ENCODE measurements at regions not wholly inside any gene's neighbourhood (a gene's known extent, or its start where the extent isn't known, plus 50 kb on each side); places are given as distances from the start of the nearest gene placed in this dataset.
"Not testable (repeated sequence)": the region's sequence is repeated elsewhere in the genome, so short reads cannot be mapped to it uniquely, and the experiment has no call there.

DNA sequence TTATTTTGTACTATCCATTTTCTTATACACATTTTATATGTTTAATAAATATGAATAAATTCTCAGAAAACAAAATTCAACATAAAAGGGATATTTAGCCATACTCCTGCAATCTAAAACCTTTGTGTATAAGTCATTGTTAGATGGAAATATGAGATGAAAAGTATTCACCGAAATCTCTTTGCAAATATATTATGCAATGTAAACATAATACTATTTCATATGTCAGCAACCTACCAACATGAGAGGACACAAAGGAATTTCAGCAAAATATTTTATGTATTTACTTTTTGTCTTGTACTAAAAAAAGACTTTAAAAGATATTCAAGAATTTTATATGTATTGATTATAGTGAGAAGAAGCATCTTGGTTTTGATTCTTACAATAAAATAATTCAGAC is 1623.4 kb downstream of the EFNA5 start:
- Histone ChIP-seq H3K27ac (ENCODE audit: low read length) (no peak overlapping the region), H3K27me3 (ENCODE audit: control insufficient read depth in 1 of 2, insufficient read depth in 2 of 2, low read length in 2 of 2) (no peaks in the 10 kb centered on the region), H3K9ac (ENCODE audit: low read length in 2 of 2) (no peak overlapping the region), H3K4me3 (ENCODE audit: low read length in 2 of 2) (no peak overlapping the region), H3K4me1 (ENCODE audit: control insufficient read depth, insufficient read depth, low read length) (no peaks in the 10 kb centered on the region), H3K9me3 (ENCODE audit: control insufficient read depth in 2 of 2, low read length in 2 of 2) (no peaks in the 10 kb centered on the region), H3K36me3 (ENCODE audit: control insufficient read depth in 2 of 2, insufficient read depth in 2 of 2, low read length in 2 of 2) (no peaks in the 10 kb centered on the region)

DNA sequence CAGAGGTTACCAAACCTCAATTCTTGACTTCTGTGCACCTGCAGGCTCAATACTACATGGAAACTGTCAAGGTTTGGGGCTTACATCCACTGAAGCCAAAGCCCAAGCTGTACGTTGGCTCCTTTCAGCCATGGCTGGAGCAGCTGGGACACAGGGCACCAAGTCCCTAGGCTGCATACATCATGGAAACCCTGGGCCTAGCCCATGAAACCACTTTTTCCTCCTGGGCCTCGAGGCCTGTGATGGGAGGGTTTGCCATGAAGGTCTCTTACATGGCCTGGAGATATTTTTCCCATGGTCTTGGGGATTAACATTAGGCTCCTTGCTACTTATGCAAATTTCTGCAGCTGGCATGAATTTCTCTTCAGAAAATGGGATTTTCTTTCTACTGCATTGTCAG is 1638.7 kb downstream of the EFNA5 start:
- H3K4me3 ChIP-seq (ENCODE audit: low read length in 2 of 2); H3K27ac ChIP-seq (ENCODE audit: low read length); H3K4me1 ChIP-seq (ENCODE audit: control insufficient read depth, insufficient read depth, low read length); H3K9ac ChIP-seq (ENCODE audit: low read length in 2 of 2); H3K27me3 ChIP-seq (ENCODE audit: control insufficient read depth in 1 of 2, insufficient read depth in 2 of 2, low read length in 2 of 2); H3K36me3 ChIP-seq (ENCODE audit: control insufficient read depth in 2 of 2, insufficient read depth in 2 of 2, low read length in 2 of 2); H3K9me3 ChIP-seq (ENCODE audit: control insufficient read depth in 2 of 2, low read length in 2 of 2): not testable (repeated sequence)

DNA sequence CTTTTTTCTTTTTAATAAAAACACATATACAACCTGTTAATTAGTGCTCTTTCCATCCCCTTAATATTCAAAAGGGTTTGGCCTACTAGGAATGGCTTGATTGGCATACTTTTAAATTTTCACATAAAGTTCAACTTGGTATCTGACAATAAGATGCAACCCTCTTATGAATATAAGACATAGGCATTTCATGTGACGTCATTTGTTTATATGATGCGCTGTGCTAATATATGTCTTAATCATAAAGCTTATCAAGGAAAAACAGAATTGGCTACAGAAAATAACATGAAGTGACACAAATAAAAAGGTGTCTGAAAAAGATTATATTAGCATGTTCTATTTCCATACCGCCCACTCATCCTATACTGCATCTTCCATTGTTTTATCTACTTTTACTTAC is 1642.4 kb downstream of the EFNA5 start:
- no peak overlapping the region for H3K9ac ChIP-seq (ENCODE audit: low read length in 2 of 2)
- no peaks in the 10 kb centered on the region for H3K27me3 ChIP-seq (ENCODE audit: control insufficient read depth in 1 of 2, insufficient read depth in 2 of 2, low read length in 2 of 2)
- H3K4me1 ChIP-seq (ENCODE audit: control insufficient read depth, insufficient read depth, low read length), result no peaks in the 10 kb centered on the region
- H3K9me3 ChIP-seq (ENCODE audit: control insufficient read depth in 2 of 2, low read length in 2 of 2), result no peaks in the 10 kb centered on the region
- H3K36me3 ChIP-seq (ENCODE audit: control insufficient read depth in 2 of 2, insufficient read depth in 2 of 2, low read length in 2 of 2), result no peaks in the 10 kb centered on the region
- no peak overlapping the region for H3K27ac ChIP-seq (ENCODE audit: low read length)
- H3K4me3 ChIP-seq (ENCODE audit: low read length in 2 of 2), result no peak overlapping the region

DNA sequence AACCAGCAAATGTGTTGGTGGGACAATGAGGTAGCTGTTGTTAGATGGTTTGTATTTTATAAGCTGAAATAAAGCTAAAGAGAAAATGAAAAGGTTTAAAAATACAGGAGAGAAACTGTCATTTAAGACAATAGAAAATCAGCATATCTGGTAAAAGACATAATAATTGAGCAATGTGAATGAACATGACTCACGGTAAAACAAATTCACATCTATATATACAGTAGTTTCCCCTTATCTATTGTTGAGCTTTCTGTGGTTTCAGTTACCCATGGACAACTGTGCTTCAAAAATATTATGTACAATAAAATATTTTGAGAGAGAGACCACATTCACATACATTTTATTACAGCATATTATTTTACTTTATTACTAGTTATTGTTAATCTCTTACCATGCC is 1649.8 kb downstream of the EFNA5 start:
- Histone ChIP-seq H3K4me1 (ENCODE audit: control insufficient read depth, insufficient read depth, low read length) (no peaks in the 10 kb centered on the region), H3K27me3 (ENCODE audit: control insufficient read depth in 1 of 2, insufficient read depth in 2 of 2, low read length in 2 of 2) (no peaks in the 10 kb centered on the region), H3K27ac (ENCODE audit: low read length) (no peak overlapping the region), H3K4me3 (ENCODE audit: low read length in 2 of 2) (no peak overlapping the region), H3K9me3 (ENCODE audit: control insufficient read depth in 2 of 2, low read length in 2 of 2) (no peaks in the 10 kb centered on the region), H3K9ac (ENCODE audit: low read length in 2 of 2) (no peak overlapping the region), H3K36me3 (ENCODE audit: control insufficient read depth in 2 of 2, insufficient read depth in 2 of 2, low read length in 2 of 2) (no peaks in the 10 kb centered on the region)

DNA sequence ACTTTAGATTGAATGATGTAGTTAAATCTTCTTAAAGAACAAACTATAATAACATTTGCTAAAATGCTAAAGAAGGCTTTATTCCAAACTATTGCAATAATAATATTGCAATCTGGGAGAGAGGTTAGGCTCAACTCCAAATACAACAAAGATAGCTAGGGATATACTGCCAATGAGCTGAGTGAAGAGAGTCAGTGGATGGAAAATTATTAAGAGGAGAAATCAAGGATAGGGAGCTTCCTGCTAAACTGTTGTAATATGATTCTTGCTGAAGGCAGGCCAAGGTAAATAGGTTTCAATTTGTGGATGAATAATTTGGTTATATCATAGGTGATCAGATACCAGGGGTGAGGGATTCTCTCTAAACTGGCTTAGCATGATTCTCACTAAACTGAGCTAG is 1651.5 kb downstream of the EFNA5 start:
- H3K9me3 ChIP-seq (ENCODE audit: control insufficient read depth in 2 of 2, low read length in 2 of 2), result no peaks in the 10 kb centered on the region
- H3K4me1 ChIP-seq (ENCODE audit: control insufficient read depth, insufficient read depth, low read length), result no peaks in the 10 kb centered on the region
- H3K27ac ChIP-seq (ENCODE audit: low read length), result no peak overlapping the region
- no peaks in the 10 kb centered on the region for H3K36me3 ChIP-seq (ENCODE audit: control insufficient read depth in 2 of 2, insufficient read depth in 2 of 2, low read length in 2 of 2)
- no peaks in the 10 kb centered on the region for H3K27me3 ChIP-seq (ENCODE audit: control insufficient read depth in 1 of 2, insufficient read depth in 2 of 2, low read length in 2 of 2)
- no peak overlapping the region for H3K9ac ChIP-seq (ENCODE audit: low read length in 2 of 2)
- H3K4me3 ChIP-seq (ENCODE audit: low read length in 2 of 2), result no peak overlapping the region

DNA sequence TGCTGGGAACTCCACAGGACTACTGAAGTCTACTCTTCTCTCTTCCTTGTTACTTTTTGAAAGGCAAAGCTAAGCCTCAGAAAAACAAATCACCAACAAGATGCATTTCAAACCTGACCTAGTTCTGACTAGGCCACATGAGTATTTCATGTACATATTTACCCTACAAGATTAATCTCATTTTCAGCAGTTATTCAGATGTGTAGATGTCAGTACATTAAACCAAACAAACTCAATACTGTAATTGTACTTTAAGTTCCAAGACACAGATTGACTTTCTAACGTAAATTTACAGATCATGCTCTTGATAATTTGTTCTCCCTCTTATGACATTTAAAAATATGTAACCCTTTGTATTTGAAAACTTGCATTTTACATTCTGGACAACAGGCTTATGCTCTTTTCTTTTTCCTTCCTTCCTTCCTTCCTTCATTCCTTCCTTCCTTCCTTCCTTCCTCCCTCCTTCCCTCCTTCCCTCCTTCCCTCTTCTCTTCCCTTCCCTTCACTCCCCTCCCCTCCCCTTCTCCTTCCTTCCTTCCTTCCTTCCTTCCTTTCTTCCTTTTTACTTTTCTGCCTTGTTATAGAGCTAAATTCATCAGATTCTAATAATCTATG is 1653.4 kb downstream of the EFNA5 start:
- Histone ChIP-seq H3K9ac (ENCODE audit: low read length in 2 of 2) (no peak overlapping the region), H3K4me1 (ENCODE audit: control insufficient read depth, insufficient read depth, low read length) (no peaks in the 10 kb centered on the region), H3K4me3 (ENCODE audit: low read length in 2 of 2) (no peak overlapping the region), H3K36me3 (ENCODE audit: control insufficient read depth in 2 of 2, insufficient read depth in 2 of 2, low read length in 2 of 2) (no peaks in the 10 kb centered on the region), H3K27ac (ENCODE audit: low read length) (no peak overlapping the region), H3K27me3 (ENCODE audit: control insufficient read depth in 1 of 2, insufficient read depth in 2 of 2, low read length in 2 of 2) (no peaks in the 10 kb centered on the region), H3K9me3 (ENCODE audit: control insufficient read depth in 2 of 2, low read length in 2 of 2) (no peaks in the 10 kb centered on the region)

DNA sequence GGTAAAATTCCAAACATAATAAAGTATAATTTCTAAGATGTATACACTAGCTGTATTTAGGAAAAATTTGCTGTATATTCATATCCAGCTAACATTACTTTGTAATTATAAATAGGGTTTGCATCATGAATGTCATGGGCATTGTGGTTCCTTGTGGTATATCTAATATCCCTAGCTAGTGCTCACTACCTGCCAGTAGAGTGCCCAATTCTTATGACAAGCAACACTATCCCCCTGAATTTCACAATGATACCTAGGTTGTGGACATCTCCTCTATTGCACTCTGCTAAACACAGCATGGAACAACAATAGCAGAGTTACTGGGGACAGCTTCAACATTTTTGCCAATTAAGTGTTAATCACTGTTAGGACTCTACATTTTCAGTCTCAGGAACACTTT is 1656.5 kb downstream of the EFNA5 start:
- Histone ChIP-seq H3K9me3 (ENCODE audit: control insufficient read depth in 2 of 2, low read length in 2 of 2) (no peaks in the 10 kb centered on the region), H3K36me3 (ENCODE audit: control insufficient read depth in 2 of 2, insufficient read depth in 2 of 2, low read length in 2 of 2) (no peaks in the 10 kb centered on the region), H3K4me3 (ENCODE audit: low read length in 2 of 2) (no peak overlapping the region), H3K4me1 (ENCODE audit: control insufficient read depth, insufficient read depth, low read length) (no peaks in the 10 kb centered on the region), H3K27me3 (ENCODE audit: control insufficient read depth in 1 of 2, insufficient read depth in 2 of 2, low read length in 2 of 2) (no peaks in the 10 kb centered on the region), H3K9ac (ENCODE audit: low read length in 2 of 2) (no peak overlapping the region), H3K27ac (ENCODE audit: low read length) (no peak overlapping the region)

DNA sequence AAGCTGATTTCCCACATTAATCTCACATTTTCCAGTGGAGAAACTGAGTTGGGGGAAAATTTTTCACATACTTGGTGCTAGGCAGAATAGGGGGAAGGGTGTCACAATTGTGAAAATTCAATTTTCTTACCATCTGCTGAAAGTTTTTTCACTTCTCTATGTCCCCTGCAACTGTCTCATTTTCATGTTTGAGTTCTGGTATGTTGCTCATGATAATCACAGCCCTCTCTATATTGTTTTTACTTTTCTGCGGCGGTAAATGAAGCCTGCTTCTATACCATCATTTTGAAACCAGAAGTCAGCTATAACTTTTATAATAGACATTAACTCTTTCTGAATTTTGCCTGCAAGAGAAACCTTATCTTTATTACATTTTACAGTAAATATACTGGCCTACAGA is 1664.5 kb downstream of the EFNA5 start:
- no peaks in the 10 kb centered on the region for H3K4me1 ChIP-seq (ENCODE audit: control insufficient read depth, insufficient read depth, low read length)
- H3K9me3 ChIP-seq (ENCODE audit: control insufficient read depth in 2 of 2, low read length in 2 of 2), result no peaks in the 10 kb centered on the region
- H3K27me3 ChIP-seq (ENCODE audit: control insufficient read depth in 1 of 2, insufficient read depth in 2 of 2, low read length in 2 of 2), result no peaks in the 10 kb centered on the region
- no peak overlapping the region for H3K27ac ChIP-seq (ENCODE audit: low read length)
- no peaks in the 10 kb centered on the region for H3K36me3 ChIP-seq (ENCODE audit: control insufficient read depth in 2 of 2, insufficient read depth in 2 of 2, low read length in 2 of 2)
- H3K9ac ChIP-seq (ENCODE audit: low read length in 2 of 2), result no peak overlapping the region
- H3K4me3 ChIP-seq (ENCODE audit: low read length in 2 of 2), result no peak overlapping the region

DNA sequence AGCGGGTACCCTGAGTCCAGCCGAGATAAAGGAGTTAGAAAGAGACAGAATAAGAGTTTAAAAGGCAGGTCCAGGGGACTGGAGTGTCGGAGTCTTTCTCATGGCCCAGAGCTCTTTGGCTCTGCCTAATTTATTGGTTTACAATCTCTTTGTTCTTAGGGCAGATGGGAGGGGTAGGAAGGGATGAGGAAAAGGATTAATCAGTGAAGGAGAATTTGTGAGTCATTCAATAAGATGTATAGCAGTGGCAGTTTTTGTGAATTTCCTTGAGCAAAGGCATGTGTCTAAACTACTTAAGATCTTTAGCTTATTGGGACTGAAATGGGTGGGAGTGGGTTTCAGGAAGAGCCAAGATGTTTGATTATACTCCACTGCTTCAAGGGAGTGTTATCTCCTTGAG is 1671.7 kb downstream of the EFNA5 start:
- not testable (repeated sequence) for H3K4me3 ChIP-seq (ENCODE audit: low read length in 2 of 2); H3K9ac ChIP-seq (ENCODE audit: low read length in 2 of 2); H3K27me3 ChIP-seq (ENCODE audit: control insufficient read depth in 1 of 2, insufficient read depth in 2 of 2, low read length in 2 of 2); H3K9me3 ChIP-seq (ENCODE audit: control insufficient read depth in 2 of 2, low read length in 2 of 2); H3K4me1 ChIP-seq (ENCODE audit: control insufficient read depth, insufficient read depth, low read length); H3K36me3 ChIP-seq (ENCODE audit: control insufficient read depth in 2 of 2, insufficient read depth in 2 of 2, low read length in 2 of 2); H3K27ac ChIP-seq (ENCODE audit: low read length)

DNA sequence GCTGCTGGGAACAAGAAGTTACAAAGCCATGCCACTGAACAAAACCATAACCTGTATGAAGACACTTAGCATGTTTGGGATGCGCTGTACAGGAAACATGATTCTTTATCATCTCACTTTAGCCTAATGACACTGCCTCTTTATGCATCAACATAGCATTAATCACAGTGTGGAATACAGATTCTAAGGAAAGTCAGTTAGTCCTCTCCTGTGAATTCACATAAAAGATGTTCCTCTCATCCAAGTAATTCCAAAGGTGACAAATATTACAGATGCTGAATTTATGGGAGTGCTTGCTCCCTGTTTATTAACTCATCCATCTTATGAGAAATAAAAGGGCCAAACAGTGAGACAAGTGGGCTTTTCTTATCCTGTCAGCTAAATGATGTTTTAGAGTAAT is 1677.7 kb downstream of the EFNA5 start:
- no peaks in the 10 kb centered on the region for H3K36me3 ChIP-seq (ENCODE audit: control insufficient read depth in 2 of 2, insufficient read depth in 2 of 2, low read length in 2 of 2)
- no peaks in the 10 kb centered on the region for H3K9me3 ChIP-seq (ENCODE audit: control insufficient read depth in 2 of 2, low read length in 2 of 2)
- H3K4me1 ChIP-seq (ENCODE audit: control insufficient read depth, insufficient read depth, low read length), result no peaks in the 10 kb centered on the region
- no peak overlapping the region for H3K9ac ChIP-seq (ENCODE audit: low read length in 2 of 2)
- H3K4me3 ChIP-seq (ENCODE audit: low read length in 2 of 2), result no peak overlapping the region
- H3K27ac ChIP-seq (ENCODE audit: low read length), result no peak overlapping the region
- no peaks in the 10 kb centered on the region for H3K27me3 ChIP-seq (ENCODE audit: control insufficient read depth in 1 of 2, insufficient read depth in 2 of 2, low read length in 2 of 2)

DNA sequence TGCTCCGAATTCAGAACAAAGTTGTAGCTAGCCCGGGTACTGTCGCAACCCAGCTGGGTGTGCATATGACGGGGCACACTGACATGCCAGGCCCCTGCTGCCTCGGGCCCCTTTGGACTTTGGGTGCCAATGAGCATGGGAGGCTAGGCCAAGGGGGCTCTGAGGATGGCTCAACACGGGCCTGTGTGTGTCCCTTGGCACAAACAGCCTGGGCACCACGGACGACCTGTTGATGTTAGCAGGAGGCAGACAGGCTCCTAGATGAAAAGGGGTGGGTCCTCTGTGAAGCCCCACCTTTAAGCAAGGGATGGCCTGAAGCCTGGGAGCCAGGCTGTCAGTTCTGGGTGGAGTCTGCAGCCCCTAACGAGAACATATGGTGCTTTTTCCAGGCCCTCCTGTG is 1688.2 kb downstream of the EFNA5 start:
- Histone ChIP-seq H3K4me1 (ENCODE audit: control insufficient read depth, insufficient read depth, low read length) (no peaks in the 10 kb centered on the region), H3K4me3 (ENCODE audit: low read length in 2 of 2) (no peak overlapping the region), H3K36me3 (ENCODE audit: control insufficient read depth in 2 of 2, insufficient read depth in 2 of 2, low read length in 2 of 2) (no peaks in the 10 kb centered on the region), H3K27me3 (ENCODE audit: control insufficient read depth in 1 of 2, insufficient read depth in 2 of 2, low read length in 2 of 2) (no peaks in the 10 kb centered on the region), H3K9ac (ENCODE audit: low read length in 2 of 2) (no peak overlapping the region), H3K9me3 (ENCODE audit: control insufficient read depth in 2 of 2, low read length in 2 of 2) (no peaks in the 10 kb centered on the region), H3K27ac (ENCODE audit: low read length) (no peak overlapping the region)
